Transverse colon (tissue), 4 donors: ENCODE measurements at regions not wholly inside any gene's neighbourhood (a gene's known extent, or its start where the extent isn't known, plus 50 kb on each side); places are given as distances from the start of the nearest gene placed in this dataset.
A peak's percentile ranks its signal among the peaks of the same experiment; 100 is the strongest.
"Not testable (repeated sequence)": the region's sequence is repeated elsewhere in the genome, so short reads cannot be mapped to it uniquely, and the experiment has no call there.

Experiments
- DNase-seq: peaks from one replicate; pipeline ENCODE4 v3.0.0-alpha.2; 2019
- H3K27ac ChIP-seq, 4 donors: fragments of 200-600 bp; sonication (generic); 2 replicates each; pipeline ENCODE4 v1.5.1; 2016 to 2018; ENCODE audit warnings: inconsistent platforms in 4 of 4
- H3K27me3 ChIP-seq: fragments of 200-600 bp; sonication (generic); 2 replicates; pipeline ENCODE4 v1.5.1; 2017; ENCODE audit warnings: inconsistent platforms
- H3K36me3 ChIP-seq, 4 donors: fragments of 200-600 bp; sonication (generic); 2 replicates each; pipeline ENCODE4 v1.5.1; 2017 to 2019; ENCODE audit warnings: inconsistent platforms in 4 of 4
- H3K4me1 ChIP-seq, 4 donors: fragments of 200-600 bp; sonication (generic); 2 replicates each; pipeline ENCODE4 v1.5.1; 2017 to 2020; ENCODE audit warnings: inconsistent platforms in 4 of 4
- H3K4me3 ChIP-seq, 4 donors: fragments of 200-600 bp; sonication (generic); 1 replicate in 1 of 4; 2 replicates in 3 of 4; pipeline versions ENCODE4 v1.5.1 to v1.6.1; 2017 to 2019; ENCODE audit warnings: inconsistent platforms in 4 of 4
- H3K9me3 ChIP-seq, 2 donors: fragments of 200-600 bp; sonication (generic); 2 replicates each; pipeline ENCODE4 v1.5.1; 2017 to 2019; ENCODE audit warnings: inconsistent platforms in 2 of 2
- CTCF ChIP-seq, 5 experiments: fragments of 200-600 bp in 3 of 5; fragments of 450-650 bp in 2 of 5; sonication (generic) in 3 of 5; IDR thresholded peaks; 1 replicate in 2 of 5; 2 replicates in 3 of 5; pipeline ENCODE4 v1.5.1; 2016 to 2017; ENCODE audit warnings: antibody characterized with exemption in 5 of 5, inconsistent platforms in 3 of 5, mild to moderate bottlenecking in 2 of 5, moderate library complexity in 1 of 5
- EP300 ChIP-seq: sonication (generic); formaldehyde crosslinking; IDR thresholded peaks from one replicate; pipeline ENCODE4 v1.6.1; 2017; ENCODE audit warnings: antibody characterized with exemption, low read depth
- POLR2A ChIP-seq: fragments of 450-650 bp; IDR thresholded peaks from one replicate; pipeline ENCODE4 v1.6.1; 2016; ENCODE audit warnings: antibody characterized with exemption, mild to moderate bottlenecking, moderate library complexity
- POLR2AphosphoS5 ChIP-seq, 3 donors: sonication (generic); formaldehyde crosslinking; IDR thresholded peaks; one replicate each; pipeline ENCODE4 v1.6.1; 2016; ENCODE audit warnings: antibody characterized with exemption in 3 of 3
- WGBS, 2 donors: methylation state at CpG; one replicate each; pipeline ENCODE4 v1.1.5; 2018; ENCODE audit warnings: low coverage in 1 of 2; 5-methylcytosine and 5-hydroxymethylcytosine counted together
- in situ Hi-C, 4 donors: fragments of 200-750 bp; cut with MboI; loops; one replicate each; pipeline versions ENCODE4 v1.15.0 to v1.15.1; 2017; ENCODE audit warnings: low sequenced_read_pairs in 3 of 4, low pct_ligation_motif_present in 1 of 4, low pct_unique_long_range_greater_than_20kb in 1 of 4
- intact Hi-C: fragments of 100-400 bp; cut with DNase I; formaldehyde crosslinking; loops from one replicate; pipeline ENCODE4 v1.15.1; 2023; ENCODE audit warnings: low total_unique reads

DNA sequence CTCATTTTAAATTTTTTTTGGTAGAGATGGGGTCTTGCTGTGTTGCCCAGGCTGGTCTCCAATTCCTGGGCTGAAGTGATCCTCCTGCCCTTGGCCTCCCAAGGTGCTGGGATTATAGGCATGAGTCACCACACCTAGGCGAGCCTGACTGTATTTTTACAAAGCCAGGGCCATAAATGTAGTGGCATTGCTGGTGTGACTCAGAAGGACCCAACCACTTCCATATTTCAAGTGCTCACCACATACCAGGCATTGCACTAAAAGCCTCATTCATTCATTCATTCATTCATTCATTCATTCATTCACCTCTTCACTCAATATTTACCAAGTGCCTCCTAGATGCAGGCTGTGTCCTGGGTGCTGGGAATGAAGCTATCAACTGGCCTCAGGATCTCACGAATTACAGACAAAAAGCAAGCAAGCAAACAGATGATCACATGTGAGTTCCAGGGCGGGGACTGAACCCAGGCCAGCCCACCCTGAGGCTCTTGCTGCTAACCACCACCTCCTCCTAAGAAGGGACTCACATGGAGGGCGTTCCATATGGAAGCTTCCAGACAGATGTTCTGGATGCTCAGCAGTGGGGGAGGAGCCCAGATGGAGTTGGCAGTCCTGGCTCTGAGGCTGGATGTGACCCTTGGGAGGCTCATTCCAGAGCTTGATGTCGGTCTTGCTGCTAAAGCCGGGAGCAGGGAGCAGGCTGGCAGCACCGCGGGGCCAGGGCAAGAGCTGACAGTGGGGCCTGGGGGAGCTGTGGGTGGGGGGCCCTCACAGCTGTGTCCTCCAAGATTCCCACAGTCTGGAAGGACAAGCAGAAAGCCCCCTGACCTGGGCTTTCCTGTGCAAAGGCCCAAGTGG, 158.8 kb downstream of the CTTN start:
- WGBS, 2 donors: 57% methylated on average over 8 of the region's 8 CpGs; no CpG with 5 or more reads in 1 of the 2 donors
- Histone ChIP-seq H3K27ac (peak overlapping the region in 2 of 4 donors; percentile 53 to 59), H3K9me3 (no peaks in the 10 kb centered on the region), H3K4me3 (no peak overlapping the region), H3K36me3 (no peaks in the 10 kb centered on the region), H3K27me3 (no peaks in the 10 kb centered on the region), H3K4me1 (peaks cover 0 to 13% (median 0%) of the 10 kb centered on the region in 4 donors)
- in situ Hi-C loops (no loop called here), intact Hi-C loops (no loop called here)
- TF ChIP-seq CTCF (IDR thresholded peaks at IDR 0.05): no peak
- peak in 2 of 3 donors; percentile 34 to 38 for TF ChIP-seq POLR2AphosphoS5 (IDR thresholded peaks at IDR 0.05)
- peak; percentile 73 for DNase-seq

DNA sequence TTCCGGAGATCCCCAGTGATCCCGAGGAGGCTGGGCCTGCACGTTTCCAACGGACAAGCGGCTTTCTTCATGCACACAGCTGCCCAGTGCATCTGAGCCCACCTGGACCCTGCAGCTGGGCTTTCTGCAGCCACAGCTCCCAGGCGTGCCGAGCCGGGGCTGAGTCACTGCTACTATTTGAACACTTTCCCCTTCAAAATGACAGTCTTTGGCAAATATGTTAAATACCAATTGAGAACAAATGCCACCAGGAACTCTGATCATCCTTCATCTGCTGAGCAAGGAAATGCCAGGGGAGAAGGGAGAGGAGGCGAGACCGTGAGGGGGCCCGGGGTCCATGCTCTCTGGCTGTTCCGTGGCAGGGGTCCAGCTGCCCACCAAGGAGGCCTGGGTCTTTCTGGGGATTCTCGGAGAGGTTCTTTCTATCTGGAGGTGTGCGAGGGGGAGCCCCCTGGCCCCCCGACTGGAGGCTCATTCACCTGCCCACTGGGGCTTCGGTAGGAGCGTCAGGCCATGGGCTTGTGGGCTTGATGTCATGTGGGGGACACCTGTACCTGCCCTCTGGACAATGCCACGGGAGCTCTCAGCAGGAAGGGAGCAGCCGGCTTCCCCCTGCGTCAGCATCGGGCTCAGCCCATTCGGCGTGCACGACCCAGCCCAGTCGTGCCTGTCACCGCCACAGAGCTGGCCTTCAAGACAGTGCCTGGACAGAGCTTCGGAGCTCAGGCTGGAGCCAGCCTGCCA, 159.6 kb downstream of the CTTN start:
- intact Hi-C loops (no loop called here), in situ Hi-C loops (no loop called here)
- Histone ChIP-seq H3K9me3 (no peaks in the 10 kb centered on the region), H3K4me3 (no peak overlapping the region), H3K27ac (no peak overlapping the region), H3K27me3 (no peaks in the 10 kb centered on the region), H3K36me3 (no peaks in the 10 kb centered on the region), H3K4me1 (peaks cover 0 to 13% (median 0%) of the 10 kb centered on the region in 4 donors)
- DNase-seq: no peak
- 77% methylated on average over 26 of the region's 27 CpGs; no CpG with 5 or more reads in 1 of the 2 donors for WGBS, 2 donors
- TF ChIP-seq EP300: no peak
- TF ChIP-seq CTCF (IDR thresholded peaks at IDR 0.05): no peak
- no peak for TF ChIP-seq POLR2A
- TF ChIP-seq POLR2AphosphoS5 (IDR thresholded peaks at IDR 0.05): no peak

GRCh38 chr11:70558681-70559080, 160.4 kb downstream of the CTTN start:
- H3K27ac ChIP-seq: no peak overlapping the region
- no peak overlapping the region for H3K4me3 ChIP-seq
- intact Hi-C loops: no loop called here
- WGBS, 2 donors: 90 to 96% methylated on average over 5 to 17 of the region's 17 CpGs
- H3K4me1 ChIP-seq: peaks cover 0 to 17% (median 0%) of the 10 kb centered on the region in 4 donors
- DNase-seq: no peak
- no peaks in the 10 kb centered on the region for H3K9me3 ChIP-seq
- H3K27me3 ChIP-seq: no peaks in the 10 kb centered on the region
- H3K36me3 ChIP-seq: no peaks in the 10 kb centered on the region
- in situ Hi-C loops: no loop called here
- no peak for TF ChIP-seq EP300
- no peak for TF ChIP-seq POLR2AphosphoS5 (IDR thresholded peaks at IDR 0.05)
- no peak for TF ChIP-seq POLR2A
- TF ChIP-seq CTCF (IDR thresholded peaks at IDR 0.05): no peak

- H3K27ac ChIP-seq: no peak overlapping the region
- TF ChIP-seq CTCF (IDR thresholded peaks at IDR 0.05) (no peak), EP300 (no peak), POLR2AphosphoS5 (IDR thresholded peaks at IDR 0.05) (no peak), POLR2A (no peak)
- intact Hi-C loops: no loop called here
- no peak overlapping the region for H3K4me3 ChIP-seq
- no peaks in the 10 kb centered on the region for H3K27me3 ChIP-seq
- WGBS, 2 donors: 87% methylated on average over 10 of the region's 10 CpGs; no CpG with 5 or more reads in 1 of the 2 donors
- H3K4me1 ChIP-seq: peaks cover 0 to 23% (median 0%) of the 10 kb centered on the region in 4 donors
- H3K36me3 ChIP-seq: no peaks in the 10 kb centered on the region
- H3K9me3 ChIP-seq: no peaks in the 10 kb centered on the region
- no peak for DNase-seq
- in situ Hi-C loops: no loop called here
These were observed 161.2 kb downstream of the CTTN start for GRCh38 chr11:70559516-70559915.

- H3K4me1 ChIP-seq: peaks cover 0 to 23% (median 0%) of the 10 kb centered on the region in 4 donors
- H3K9me3 ChIP-seq, intact Hi-C loops, H3K27me3 ChIP-seq, in situ Hi-C loops, H3K36me3 ChIP-seq, H3K4me3 ChIP-seq, H3K27ac ChIP-seq, DNase-seq: not testable (repeated sequence)
- WGBS, 2 donors: 88 to 91% methylated on average over 11 to 13 of the region's 13 CpGs
These were observed 162.3 kb downstream of the CTTN start for GRCh38 chr11:70560621-70561020.
